DMS153 (cell line): ENCODE measurements at regions not wholly inside any gene's neighbourhood (a gene's known extent, or its start where the extent isn't known, plus 50 kb on each side); places are given as distances from the start of the nearest gene placed in this dataset.
"Not testable (repeated sequence)": the region's sequence is repeated elsewhere in the genome, so short reads cannot be mapped to it uniquely, and the experiment has no call there.

Experiments
- DNase-seq: peaks from one replicate; lab custom pipeline; 2025; lab: John Stamatoyannopoulos, UW

DNA sequence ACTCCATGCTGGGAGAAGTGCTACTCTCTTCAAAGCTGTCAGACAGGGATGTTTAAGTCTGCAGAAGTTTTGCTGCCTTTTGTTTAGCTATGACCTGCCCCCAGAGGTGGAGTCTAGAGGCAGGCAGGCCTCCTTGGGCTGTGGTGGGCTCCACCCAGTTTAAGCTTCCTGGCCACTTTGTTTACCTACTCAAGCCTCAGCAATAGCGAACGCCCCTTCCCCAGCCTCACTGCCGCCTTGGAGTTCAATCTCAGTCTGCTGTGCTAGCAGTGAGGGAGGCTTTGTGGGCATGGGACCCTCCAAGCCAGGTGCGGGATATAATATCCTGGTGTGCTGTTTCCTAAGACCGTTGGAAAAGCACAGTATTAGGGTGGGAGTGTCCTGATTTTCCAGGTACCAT is 715.9 kb downstream of the IPMK start:
- not testable (repeated sequence) for DNase-seq

DNA sequence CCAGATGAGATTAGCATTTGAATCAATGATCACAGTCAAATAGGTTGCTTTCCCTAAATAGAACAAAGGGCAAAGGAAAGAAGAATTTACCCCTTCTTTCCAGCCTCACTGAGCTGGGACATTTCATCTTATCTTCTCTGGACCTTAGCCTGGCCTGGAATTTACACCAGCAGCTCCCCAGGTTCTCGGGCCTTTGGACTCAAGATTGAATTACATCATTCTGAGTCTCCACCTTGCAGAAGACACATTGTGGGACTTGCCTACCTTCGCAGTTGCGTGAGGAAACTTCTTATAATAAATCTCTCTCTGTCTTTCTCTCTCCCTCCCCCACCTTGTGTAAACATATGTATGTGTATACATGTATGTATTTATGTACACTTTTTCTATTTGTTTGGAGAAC is 732.4 kb downstream of the IPMK start:
- no peak for DNase-seq

DNA sequence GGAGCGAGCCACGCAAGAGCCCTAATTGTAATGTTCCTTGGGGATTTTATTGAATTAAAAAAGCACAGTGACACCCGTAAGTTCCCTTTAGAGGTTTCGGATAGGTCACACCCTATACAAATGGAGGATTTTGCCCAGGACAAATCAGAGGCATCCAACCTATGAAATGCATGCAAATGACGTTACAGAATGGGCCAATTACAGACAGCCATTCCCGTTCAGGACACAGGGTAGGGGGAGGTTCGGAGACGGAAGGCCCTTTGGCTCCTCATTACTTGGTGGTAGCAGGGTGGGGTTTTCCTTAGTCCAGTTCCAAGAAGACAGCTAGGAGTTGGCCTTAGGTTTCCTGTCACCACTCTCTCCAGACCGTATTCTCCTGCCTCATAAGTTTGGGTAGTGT is 754.1 kb downstream of the IPMK start:
- DNase-seq = no peak

DNA sequence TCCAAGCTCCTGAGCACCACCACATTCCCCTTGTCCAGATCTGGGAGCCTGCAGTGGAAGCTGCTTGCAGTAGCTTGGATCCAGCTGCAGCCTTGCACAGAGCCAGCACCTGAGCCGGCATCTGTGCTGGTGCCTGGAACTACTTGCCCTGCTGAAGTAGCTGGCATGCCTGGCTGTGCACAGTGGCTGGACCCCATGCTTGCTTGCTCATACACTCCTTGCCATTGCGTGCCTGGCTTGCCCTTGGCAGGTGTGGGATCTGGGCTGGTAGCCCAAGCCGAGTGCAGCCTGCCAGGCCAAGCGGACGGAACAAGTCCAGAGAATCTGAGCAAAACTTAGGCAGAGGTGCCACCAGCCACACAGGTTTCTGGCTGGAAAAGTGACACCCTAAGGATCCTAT is 759.9 kb downstream of the IPMK start:
- no peak for DNase-seq

DNA sequence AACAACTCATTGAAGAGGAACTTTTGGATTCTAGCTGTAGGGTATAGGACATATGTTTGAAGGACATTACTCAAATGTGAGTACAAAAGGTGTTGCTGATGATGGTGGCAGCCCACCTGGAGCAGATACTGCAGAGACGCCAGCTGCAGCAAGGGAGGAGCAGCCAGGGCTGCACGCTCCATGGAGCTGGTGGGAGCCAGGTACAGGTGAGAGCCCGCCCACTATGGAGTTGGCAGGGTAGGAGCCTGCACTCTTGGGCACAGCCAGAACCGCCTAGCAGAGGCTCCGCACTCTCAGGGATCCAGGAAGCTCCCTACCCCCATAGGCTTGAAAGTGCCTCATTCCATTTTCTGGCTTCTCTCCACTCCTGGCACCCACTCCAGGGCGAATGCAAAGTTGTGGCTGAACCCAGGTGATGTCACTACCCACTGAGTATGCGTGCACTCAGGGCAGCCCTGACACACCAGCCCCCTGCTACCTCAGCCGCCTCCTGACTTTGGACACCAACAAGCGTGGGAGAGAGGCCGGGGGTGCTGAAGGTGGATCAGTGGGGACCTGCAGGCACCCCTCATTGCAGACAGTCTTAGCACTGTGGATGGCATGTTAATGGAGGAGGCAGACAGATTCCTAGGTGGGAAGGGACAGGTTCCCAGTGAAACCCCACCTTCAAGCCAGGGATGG is 761.1 kb downstream of the IPMK start:
- no peak for DNase-seq

DNA sequence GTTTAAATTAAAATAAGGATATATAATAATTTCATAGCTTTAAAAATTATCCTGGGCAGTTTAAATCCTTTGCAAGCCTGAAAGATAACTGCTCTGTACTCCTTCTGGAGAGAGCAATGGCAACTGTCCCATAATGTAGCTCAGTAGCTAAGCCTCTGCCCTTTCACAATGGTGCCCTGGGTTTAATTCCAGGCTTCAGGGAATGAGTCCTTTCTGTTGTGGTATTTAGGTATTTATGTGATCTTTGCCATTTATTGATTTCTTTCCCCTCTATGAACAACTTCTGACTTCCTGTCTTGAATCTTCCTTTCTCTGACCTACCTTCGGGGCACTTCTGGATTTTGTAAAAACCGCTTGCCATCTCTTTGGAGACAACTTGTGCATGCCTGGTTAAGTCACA is 773.2 kb downstream of the IPMK start:
- DNase-seq = no peak

DNA sequence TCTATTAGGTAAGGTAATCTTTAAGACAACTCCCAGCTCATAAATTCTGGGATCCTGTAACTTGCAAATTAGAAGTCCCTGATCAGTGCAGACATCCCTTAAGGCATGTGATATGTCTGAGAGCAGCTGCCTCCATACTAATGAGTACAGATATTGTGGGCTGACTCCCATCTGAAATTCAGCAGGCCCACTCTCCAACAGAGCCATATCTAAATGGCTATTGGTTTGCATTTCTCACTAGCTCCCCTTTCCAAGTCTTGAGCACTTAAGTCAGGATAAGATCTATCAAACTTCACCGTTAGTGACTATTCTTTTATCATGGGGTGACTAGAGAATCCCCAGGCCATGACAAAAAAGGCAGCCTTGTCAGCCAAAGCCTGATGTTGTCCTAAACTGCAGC is 785.4 kb downstream of the IPMK start:
- no peak for DNase-seq

DNA sequence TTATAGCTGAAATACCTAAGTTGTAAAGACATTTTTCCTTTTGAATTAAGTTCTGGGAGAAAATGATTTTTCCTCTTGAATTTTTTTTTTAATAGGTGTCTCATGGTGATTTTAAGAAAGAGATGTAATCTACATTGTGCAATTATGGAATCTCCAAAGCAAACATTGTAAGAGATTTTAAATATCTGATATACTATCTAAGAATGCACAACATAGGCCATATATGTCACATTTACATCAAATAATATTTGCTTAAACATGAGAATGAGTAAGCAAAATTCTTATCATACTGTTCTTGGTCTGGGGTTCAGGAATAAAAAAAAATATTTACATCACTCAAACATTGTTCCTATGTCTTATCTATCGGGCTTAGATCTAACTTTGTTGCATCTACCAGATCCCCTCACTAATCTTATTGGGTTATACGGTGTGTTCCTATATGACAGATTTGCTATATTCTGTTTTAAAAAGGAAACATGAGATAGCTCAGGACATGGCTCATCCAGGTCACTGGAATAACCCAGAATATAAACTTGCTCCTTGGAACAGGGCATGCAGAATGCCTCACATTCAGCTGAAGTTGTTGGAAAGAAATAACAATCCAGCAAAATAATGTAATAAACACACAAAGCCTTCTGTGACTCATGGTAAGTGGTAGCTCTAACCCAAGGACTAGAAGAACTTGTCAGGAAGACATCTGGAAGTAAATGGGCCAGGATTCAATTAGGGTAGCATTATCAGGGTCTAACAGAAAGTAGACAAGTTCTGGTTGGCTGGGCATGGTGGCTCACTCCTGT is 794.7 kb downstream of the IPMK start:
- DNase-seq = no peak

DNA sequence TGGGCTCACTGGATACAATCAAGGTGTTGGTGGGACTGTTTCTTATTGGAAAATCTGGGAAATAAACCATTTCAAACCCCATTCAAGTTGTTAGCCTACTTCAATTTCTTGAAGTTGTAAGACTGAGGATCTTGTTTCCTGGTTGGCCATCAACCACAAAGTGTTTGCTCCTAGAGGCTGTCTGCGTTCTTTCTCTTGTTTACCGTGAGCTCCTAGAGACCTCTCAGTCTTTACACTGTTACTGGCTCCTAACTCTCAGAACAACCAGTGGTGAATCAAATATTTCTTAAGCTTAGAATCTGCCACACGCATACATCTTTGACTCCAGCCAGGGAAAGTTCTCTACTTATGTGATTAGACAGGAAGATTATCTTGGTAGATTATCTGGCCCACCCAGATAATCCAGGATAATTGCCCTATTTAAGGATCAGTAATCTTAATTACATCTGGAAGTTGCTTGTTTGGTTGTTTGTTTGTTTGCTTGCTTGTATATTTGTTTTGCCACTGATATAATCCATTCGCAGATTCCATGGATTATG is 798.7 kb downstream of the IPMK start:
- no peak for DNase-seq

DNA sequence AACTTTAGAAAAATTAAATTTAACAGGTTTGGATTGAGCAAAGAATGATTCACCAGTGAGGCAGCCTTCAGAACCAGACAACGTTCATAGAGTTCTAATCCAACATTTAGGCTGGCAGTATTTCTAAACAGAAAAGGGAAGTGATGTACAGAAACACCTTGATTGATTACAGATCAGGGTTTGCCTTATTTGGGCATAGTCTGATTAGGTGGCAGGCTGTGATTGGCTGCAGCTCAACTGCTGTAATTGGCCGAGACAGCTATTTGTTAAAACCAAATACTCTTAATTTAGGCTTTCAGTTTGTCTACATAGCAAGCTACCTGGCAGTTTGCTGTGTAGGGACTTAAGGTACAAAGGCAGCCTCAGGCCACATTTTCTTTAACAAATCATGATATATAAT is 802.5 kb downstream of the IPMK start:
- DNase-seq = no peak

DNA sequence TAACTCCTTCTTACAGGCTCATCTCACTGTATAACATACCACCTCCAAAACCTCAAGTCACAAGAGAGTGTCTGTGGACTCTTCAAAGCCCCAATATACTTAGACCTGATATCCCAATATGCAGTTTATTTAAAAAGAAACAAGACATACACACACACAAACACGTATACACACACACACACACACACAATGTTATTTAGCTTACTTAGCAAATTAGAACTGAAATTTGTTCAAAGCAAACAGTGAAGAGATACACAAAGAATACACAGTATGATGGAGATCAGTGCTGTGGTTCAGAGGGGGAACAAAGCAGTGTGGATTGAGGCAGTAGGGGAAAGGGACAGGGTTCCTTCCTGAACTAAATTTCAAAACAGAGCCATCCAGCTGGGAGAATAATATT is 807.2 kb downstream of the IPMK start:
- no peak for DNase-seq

DNA sequence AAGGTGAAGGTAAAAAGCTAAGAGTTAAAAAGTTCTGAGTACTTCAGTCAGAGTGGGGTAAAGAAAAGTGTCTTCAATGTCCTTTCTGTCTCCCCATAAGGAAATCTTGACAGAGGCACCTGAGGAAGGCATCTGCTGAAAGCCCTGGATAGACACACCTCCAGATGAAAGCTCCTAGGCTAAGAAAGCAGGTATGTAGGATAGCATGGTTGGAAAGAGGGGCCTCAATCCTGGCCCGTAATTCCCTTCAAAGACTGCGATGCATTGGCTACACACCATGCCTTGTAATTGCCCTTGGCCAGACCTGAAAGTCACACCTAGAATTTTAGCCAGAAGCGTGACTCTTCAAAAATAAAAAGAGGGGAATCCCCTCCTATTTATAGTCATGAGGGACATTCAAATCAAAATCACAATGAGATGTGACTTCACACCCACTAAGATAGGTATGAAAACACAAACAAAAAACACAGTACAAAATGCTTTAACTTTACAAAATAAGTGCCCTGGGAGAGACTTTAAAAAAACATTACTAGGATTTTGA is 809.7 kb downstream of the IPMK start:
- no peak for DNase-seq

DNA sequence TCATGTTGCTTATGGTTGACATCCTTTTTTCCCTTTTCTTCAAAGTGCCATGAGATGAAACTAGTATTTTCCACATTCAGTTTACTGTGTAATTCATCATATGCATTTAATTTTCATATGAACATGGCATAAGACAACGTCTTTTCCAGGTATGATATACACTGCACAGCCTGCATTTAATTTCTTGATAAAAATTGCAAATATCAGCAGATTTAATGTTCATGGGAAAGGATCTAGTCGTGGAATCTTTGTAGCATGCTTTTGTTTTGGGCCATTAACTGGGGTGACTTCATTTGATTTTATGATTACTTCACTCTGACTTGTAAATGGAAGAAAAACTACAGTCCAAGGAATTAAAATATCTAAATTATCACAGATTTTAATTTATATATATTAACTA is 837.3 kb downstream of the IPMK start:
- no peak for DNase-seq

DNA sequence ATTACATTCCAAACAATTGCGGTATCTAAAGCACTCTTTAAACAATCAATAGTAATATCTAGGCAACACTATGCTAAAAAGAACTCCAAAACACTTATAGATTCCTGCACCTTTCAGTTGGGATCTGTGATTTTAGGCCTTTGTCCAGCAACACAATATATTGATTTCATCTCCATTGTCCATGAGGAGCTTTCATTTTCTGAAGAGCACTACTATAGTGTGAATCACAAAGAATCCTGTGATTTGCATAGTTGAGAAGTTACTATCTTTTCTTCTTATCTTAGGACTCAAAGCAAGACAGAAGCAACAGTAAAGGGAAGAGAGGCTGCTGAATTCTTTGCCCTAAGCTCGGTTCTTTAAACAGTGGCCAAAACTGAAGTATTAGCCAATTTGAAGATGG is 846.8 kb downstream of the IPMK start:
- DNase-seq = no peak

DNA sequence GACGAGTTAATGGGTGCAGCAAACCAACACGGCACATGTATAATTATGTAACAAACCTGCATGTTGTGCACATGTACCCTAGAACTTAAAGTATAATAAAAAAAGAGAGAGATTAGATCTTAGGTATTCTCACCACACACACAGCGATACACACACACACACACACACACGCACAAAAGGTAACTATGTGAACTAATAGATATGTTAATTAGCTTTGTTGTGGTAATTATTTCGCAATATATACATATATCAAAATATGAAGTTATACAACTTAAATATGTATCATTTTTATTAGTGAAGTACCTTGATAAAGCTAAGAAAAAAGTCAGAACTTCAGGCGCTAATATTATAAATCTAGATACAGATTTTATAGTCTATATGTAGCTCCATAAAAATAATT is 849.2 kb downstream of the IPMK start:
- DNase-seq = no peak

DNA sequence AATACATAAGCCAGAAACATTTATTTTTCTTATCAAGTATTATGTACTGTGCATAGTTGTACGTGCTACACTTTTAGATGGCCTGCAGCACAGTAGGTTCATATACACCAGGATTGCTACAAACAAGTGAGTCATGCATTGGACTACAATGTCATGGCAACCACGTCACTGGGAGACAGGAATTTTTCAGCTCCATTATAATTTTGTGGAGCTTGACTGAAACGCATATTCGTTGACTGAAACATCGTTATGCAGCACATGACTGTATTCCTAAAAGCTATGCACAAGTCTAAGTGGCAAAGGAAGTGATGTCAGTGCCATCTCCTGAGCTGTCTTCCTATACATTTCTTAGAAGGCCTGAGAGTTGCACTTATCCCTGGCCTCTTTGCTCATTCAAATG is 871.8 kb downstream of the IPMK start:
- DNase-seq = no peak

DNA sequence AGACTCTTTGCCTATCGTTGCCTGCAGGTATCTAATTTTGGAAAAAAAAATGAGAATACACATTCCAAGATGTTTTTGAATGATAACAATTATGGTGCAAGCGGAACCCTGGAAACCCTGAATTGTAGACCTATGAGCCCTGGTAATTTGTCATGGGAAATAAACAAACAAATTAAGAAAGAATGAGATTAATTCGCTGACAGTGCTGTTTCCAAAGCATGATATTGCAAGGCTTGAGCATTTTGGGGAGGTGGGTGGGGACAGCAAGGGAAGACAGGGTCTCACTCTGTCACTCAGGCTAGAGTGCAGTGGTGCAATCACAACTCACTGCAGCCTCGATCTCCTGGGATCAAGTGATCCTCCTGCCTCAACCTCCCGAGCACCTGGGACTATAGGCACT is 900.3 kb downstream of the IPMK start:
- no peak for DNase-seq

DNA sequence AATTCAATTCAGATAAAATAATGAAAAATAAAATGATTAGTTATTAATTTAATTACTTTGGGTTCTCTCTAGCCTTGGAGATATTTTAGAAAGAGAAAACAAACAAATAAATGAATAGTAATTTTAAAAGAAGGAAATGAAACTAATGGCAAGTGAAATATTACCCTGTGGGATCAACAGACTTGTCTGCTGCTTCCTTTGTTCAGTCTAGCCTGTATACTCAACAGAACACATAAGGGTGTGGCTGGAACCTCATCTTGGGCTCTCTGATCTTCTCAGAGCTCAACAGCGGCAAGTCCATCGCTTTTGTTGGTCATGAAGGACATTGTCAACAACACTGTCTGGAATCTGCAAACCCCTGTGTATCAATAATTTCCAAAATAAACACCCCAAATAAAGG is 904.9 kb downstream of the IPMK start:
- no peak for DNase-seq

DNA sequence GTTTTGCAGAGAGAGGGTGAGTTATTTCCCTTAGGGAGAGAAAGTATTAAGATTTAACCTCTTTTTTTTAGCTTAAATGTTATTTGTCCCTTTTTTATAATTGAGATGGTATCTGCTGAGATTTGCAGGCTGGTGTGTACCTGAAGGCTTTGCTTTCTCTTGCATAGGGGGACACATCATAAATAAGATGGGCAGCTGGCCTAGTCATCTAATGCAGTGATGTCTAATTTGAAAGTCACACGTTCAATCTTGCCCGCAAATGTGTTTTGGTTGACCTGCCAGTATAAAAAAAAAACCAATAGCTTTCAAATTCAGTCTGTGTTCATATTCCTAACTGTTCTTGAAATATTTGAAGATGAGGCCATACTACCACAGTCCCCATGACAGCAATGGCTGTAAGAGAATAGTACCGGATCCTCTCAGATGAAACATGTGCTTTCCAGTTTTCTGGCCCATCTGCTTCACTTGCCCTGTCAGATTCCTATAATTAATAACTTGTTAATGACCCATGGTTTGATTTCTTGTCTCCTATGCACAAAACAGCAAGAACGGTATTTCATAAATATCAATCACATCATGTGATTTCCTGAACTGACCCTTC is 914.2 kb downstream of the IPMK start:
- DNase-seq = no peak

DNA sequence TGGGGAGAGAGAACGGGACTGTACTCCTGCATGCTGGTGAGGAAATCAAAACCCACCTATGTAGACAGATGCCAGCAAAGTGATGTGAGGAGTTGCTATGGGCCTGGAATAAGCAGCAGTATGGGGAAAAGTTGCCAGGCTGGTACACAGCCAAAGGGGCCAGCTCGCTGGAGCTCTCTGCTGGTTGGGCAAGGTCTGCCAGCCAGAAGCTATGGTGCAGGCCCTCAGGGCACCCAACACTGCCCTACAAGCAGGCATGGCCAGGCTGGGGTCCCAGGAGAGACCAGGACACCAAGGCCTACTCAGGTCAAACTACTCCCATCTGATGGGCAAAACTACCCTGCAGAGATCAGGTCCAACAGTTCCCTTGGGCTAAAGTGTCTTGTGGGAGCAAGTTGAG is 916.6 kb downstream of the IPMK start:
- DNase-seq = no peak

DNA sequence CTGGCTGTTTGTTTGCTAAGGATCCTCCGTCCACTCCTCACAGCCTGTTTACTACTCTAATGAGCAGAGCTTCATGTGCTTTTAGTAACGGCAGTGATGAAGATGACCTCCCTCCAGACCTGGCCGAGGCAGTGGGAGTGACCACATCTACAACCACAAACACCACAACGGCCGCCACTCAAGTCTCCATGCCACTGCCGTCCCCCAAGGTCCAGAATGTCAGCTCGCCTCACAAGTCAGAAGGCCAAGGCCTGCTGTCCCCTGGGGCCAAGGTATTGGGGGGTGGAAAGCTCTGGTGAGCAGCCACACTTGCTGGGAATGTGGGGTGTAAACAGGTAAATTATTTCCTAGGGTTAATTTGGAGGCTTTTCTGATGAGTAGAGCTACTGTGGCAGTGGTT is 926.4 kb downstream of the IPMK start:
- no peak for DNase-seq

DNA sequence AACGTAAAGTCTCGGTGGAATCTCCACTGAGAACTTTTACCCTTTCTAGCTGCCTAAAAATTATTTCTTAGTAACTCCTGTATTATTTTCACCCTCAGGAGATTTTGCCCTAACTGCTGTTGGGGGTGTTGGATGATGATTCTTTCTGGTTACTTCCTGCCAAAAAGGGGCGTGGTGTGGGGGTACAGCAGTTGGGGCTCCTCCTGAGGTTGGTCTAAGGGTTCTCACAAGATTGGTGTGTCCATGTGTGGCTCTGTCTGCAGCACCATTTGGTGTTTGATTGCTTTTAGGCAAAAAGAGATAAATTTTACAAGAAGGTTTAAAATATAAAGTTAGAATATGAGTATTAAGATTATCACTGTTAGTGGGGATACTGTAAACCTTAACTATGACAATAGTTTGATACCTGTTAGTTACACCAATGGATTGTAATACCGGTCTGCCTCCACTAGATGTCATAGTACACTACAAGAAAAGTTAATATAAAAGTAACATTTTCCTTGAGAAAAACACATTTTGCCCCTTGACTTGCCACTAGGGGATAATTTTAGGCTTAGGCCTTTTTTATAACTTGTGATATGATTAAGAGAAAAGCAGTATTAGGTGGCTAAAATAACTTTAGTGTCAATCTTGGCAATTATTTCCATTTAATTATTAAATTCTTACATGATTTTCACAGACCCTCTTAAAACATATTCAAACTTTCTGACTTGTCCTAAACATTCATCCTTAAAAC is 928.7 kb downstream of the IPMK start:
- no peak for DNase-seq
